ENCODE measurements at regions not wholly inside any gene's neighbourhood (a gene's known extent, or its start where the extent isn't known, plus 50 kb on each side); places are given as distances from the start of the nearest gene placed in this dataset.

DNA sequence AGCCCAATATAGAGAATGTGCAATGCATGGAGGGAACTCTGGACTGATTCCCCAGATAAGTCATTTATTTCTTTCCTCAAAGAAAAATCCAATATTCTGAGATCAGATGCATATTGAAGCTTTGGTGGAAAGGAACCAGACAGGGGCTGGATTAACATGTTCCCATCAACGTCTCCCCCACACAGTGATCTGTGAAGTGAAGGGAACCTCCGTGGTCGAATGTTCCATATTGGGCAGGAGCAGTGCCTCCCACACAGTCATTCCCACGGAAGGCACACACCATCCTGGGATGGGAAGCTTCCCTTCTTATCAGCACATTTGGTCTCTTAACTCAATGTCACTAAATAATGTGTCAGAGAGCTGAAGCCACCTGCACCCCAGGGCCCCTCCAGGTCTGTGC is 247.1 kb downstream of the BCL11B start:
- Histone ChIP-seq H3K9me3 (ENCODE audit: control insufficient read depth, insufficient read depth, low read length) (peaks cover 47% of the 10 kb centered on the region), H3K14ac (replicated peaks; ENCODE audit: low read depth, low read length) (no peak overlapping the region), H2AFZ (replicated peaks; ENCODE audit: low read length, poor library complexity) (no peak overlapping the region), H4K5ac (ENCODE audit: low read depth, low read length) (no peak overlapping the region), H2BK15ac (ENCODE audit: low read depth, low read length) (no peak overlapping the region), H3K23ac (ENCODE audit: low read depth, low read length) (no peak overlapping the region), H2AK5ac (ENCODE audit: low read depth, low read length) (no peak overlapping the region), H3K4me2 (ENCODE audit: low read depth, low read length) (no peak overlapping the region), H4K20me1 (ENCODE audit: insufficient read depth, low read length) (no peaks in the 10 kb centered on the region), H4K8ac (ENCODE audit: low read depth in 2 of 2, low read length in 2 of 2) (no peak overlapping the region), H4K91ac (ENCODE audit: insufficient read depth, low read depth, low read length) (no peak overlapping the region), H3K18ac (ENCODE audit: low read depth, low read length) (no peak overlapping the region), H3K9ac (ENCODE audit: low read depth, low read length) (no peak overlapping the region), H3K56ac (ENCODE audit: extremely low read depth, insufficient read depth, low read length) (no peak overlapping the region), H2BK120ac (ENCODE audit: low read depth, low read length) (no peak overlapping the region), H2BK20ac (ENCODE audit: low read depth, low read length) (no peak overlapping the region), H3K4me3 (ENCODE audit: insufficient read depth, low read depth, low read length) (no peak overlapping the region), H3K27me3 (ENCODE audit: control insufficient read depth, insufficient read depth, low read length) (no peaks in the 10 kb centered on the region), H3K9me1 (ENCODE audit: insufficient read depth, low read length) (no peaks in the 10 kb centered on the region), H2BK5ac (ENCODE audit: low read depth, low read length, poor library complexity, severe bottlenecking) (no peak overlapping the region), H3K4me1 (ENCODE audit: control insufficient read depth, insufficient read depth, low read length) (no peaks in the 10 kb centered on the region), H2AK9ac (replicated peaks; ENCODE audit: low read depth, low read length, poor library complexity) (no peak overlapping the region), H3K36me3 (ENCODE audit: control insufficient read depth, insufficient read depth, low read length) (no peaks in the 10 kb centered on the region), H3K79me1 (ENCODE audit: low read depth in 1 of 2, low read length in 2 of 2) (no peaks in the 10 kb centered on the region), H3K27ac (ENCODE audit: insufficient read depth, low read length) (no peak overlapping the region), H3K4ac (ENCODE audit: low read depth, low read length) (no peak overlapping the region)
- intact Hi-C loops (cut with micrococcal nuclease), result no loop called here
- in situ Hi-C loops (cut with MboI; ENCODE audit: low sequenced_read_pairs), result no loop called here
- WGBS, 2 experiments (ENCODE audit: extremely low coverage in 2 of 2, insufficient read length in 1 of 2), result no CpG with 5 or more reads among the region's 4 CpGs
- ChIA-PET CTCF (no interaction called here), POLR2A (ENCODE audit: unreplicated experiment) (no interaction called here)
- DNase-seq, result no peak
- no peak for ATAC-seq (ENCODE audit: low read depth)
- dilution Hi-C loops (cut with HindIII; ENCODE audit: low sequenced_read_pairs, unreplicated experiment), result no loop called here
- no TSS peak for BruUV-seq (replicated peaks)
- TF ChIP-seq, protein P1, sequence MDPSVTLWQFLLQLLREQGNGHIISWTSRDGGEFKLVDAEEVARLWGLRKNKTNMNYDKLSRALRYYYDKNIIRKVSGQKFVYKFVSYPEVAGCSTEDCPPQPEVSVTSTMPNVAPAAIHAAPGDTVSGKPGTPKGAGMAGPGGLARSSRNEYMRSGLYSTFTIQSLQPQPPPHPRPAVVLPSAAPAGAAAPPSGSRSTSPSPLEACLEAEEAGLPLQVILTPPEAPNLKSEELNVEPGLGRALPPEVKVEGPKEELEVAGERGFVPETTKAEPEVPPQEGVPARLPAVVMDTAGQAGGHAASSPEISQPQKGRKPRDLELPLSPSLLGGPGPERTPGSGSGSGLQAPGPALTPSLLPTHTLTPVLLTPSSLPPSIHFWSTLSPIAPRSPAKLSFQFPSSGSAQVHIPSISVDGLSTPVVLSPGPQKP (IDR thresholded peaks at IDR 0.05; ENCODE audit: borderline replicate concordance, low read depth, low read length), result no peak
- TF ChIP-seq NFE2L2 (IDR thresholded peaks at IDR 0.05; ENCODE audit: low read depth, low read length), result no peak
- TF ChIP-seq RFX5 (IDR thresholded peaks at IDR 0.05; ENCODE audit: low read depth, low read length), result no peak
- TF ChIP-seq, protein P2, sequence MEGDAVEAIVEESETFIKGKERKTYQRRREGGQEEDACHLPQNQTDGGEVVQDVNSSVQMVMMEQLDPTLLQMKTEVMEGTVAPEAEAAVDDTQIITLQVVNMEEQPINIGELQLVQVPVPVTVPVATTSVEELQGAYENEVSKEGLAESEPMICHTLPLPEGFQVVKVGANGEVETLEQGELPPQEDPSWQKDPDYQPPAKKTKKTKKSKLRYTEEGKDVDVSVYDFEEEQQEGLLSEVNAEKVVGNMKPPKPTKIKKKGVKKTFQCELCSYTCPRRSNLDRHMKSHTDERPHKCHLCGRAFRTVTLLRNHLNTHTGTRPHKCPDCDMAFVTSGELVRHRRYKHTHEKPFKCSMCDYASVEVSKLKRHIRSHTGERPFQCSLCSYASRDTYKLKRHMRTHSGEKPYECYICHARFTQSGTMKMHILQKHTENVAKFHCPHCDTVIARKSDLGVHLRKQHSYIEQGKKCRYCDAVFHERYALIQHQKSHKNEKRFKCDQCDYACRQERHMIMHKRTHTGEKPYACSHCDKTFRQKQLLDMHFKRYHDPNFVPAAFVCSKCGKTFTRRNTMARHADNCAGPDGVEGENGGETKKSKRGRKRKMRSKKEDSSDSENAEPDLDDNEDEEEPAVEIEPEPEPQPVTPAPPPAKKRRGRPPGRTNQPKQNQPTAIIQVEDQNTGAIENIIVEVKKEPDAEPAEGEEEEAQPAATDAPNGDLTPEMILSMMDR (conservative IDR thresholded peaks at IDR 0.05; ENCODE audit: low read depth, low read length), result no peak
- no peak for TF ChIP-seq MAFK (IDR thresholded peaks at IDR 0.05; ENCODE audit: low read depth, low read length)
- TF ChIP-seq FOS (IDR thresholded peaks at IDR 0.05; ENCODE audit: low read depth, low read length), result no peak
- no peak for TF ChIP-seq CHD1 (IDR thresholded peaks at IDR 0.05; ENCODE audit: low read depth, low read length)
- TF ChIP-seq MXI1 (IDR thresholded peaks at IDR 0.05; ENCODE audit: borderline replicate concordance, low read depth, low read length), result no peak
- TF ChIP-seq, protein P3, sequence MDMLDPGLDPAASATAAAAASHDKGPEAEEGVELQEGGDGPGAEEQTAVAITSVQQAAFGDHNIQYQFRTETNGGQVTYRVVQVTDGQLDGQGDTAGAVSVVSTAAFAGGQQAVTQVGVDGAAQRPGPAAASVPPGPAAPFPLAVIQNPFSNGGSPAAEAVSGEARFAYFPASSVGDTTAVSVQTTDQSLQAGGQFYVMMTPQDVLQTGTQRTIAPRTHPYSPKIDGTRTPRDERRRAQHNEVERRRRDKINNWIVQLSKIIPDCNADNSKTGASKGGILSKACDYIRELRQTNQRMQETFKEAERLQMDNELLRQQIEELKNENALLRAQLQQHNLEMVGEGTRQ (IDR thresholded peaks at IDR 0.05; ENCODE audit: low read depth, low read length), result no peak
- TF ChIP-seq POLR2A (IDR thresholded peaks at IDR 0.05; ENCODE audit: low read depth, low read length), result no peak
- TF ChIP-seq MAZ (IDR thresholded peaks at IDR 0.05; ENCODE audit: borderline replicate concordance, low read depth, low read length), result no peak
- no peak for TF ChIP-seq RCOR1 (IDR thresholded peaks at IDR 0.05; ENCODE audit: insufficient replicate concordance, low read length)
- TF ChIP-seq CEBPB (IDR thresholded peaks at IDR 0.05; ENCODE audit: low read depth, low read length), result no peak
- TF ChIP-seq SMC3 (IDR thresholded peaks at IDR 0.05; ENCODE audit: low read depth, low read length), result no peak
- TF ChIP-seq RAD21 (IDR thresholded peaks at IDR 0.05; ENCODE audit: low read length), result no peak
- TF ChIP-seq BHLHE40 (IDR thresholded peaks at IDR 0.05; ENCODE audit: low read depth, low read length), result no peak

Data from IMR-90 (cell line).